GM10266 (cell line): ENCODE measurements at regions not wholly inside any gene's neighbourhood (a gene's known extent, or its start where the extent isn't known, plus 50 kb on each side); places are given as distances from the start of the nearest gene placed in this dataset.

Experiments
- DNase-seq: peaks from one replicate; pipeline ENCODE4 v3.0.0; 2012; ENCODE audit errors: extremely low spot score
- TF ChIP-seq, protein P1 (sequence below): IDR thresholded peaks from 2 replicates; pipeline ENCODE4 v1.5.1; 2012; ENCODE audit warnings: mild to moderate bottlenecking, low read depth; ENCODE audit not compliant: control insufficient read depth, insufficient read depth; ENCODE audit errors: missing control alignments

- no peak for DNase-seq
- TF ChIP-seq, protein P1, sequence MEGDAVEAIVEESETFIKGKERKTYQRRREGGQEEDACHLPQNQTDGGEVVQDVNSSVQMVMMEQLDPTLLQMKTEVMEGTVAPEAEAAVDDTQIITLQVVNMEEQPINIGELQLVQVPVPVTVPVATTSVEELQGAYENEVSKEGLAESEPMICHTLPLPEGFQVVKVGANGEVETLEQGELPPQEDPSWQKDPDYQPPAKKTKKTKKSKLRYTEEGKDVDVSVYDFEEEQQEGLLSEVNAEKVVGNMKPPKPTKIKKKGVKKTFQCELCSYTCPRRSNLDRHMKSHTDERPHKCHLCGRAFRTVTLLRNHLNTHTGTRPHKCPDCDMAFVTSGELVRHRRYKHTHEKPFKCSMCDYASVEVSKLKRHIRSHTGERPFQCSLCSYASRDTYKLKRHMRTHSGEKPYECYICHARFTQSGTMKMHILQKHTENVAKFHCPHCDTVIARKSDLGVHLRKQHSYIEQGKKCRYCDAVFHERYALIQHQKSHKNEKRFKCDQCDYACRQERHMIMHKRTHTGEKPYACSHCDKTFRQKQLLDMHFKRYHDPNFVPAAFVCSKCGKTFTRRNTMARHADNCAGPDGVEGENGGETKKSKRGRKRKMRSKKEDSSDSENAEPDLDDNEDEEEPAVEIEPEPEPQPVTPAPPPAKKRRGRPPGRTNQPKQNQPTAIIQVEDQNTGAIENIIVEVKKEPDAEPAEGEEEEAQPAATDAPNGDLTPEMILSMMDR = no peak
Observed at GRCh38 chr4:35100932-35101331, 1143.4 kb downstream of the ARAP2 start.

DNA sequence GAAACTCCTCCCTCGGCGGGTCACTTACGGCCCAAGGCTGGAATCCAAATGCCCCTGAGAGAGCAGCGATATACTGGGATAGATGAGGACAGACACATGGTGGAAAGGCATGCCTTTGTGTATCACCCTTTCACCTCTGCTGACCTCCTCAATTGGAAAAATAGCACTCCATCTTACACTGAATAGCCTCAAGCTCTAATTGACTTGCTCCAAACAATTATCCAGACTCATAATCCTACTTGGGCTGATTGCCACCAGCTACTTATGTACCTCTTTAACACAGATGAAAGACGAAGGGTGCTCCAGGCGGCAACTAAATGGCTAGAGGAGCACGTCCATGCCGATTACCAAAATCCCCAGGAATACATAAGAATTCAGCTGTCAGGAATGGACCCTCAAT lies 1142.2 kb downstream of the ARAP2 start:
- TF ChIP-seq, protein P1 = no peak
- DNase-seq = no peak

GRCh38 chr4:35105486-35105885 lies 1138.8 kb downstream of the ARAP2 start:
- DNase-seq = no peak

GRCh38 chr4:35106091-35106734 lies 1138.1 kb downstream of the ARAP2 start:
- TF ChIP-seq, protein P1 = no peak
- no peak for DNase-seq

More at GRCh38 chr4:35105486-35105885, 1138.8 kb downstream of the ARAP2 start:
- TF ChIP-seq, protein P1 = no peak

DNA sequence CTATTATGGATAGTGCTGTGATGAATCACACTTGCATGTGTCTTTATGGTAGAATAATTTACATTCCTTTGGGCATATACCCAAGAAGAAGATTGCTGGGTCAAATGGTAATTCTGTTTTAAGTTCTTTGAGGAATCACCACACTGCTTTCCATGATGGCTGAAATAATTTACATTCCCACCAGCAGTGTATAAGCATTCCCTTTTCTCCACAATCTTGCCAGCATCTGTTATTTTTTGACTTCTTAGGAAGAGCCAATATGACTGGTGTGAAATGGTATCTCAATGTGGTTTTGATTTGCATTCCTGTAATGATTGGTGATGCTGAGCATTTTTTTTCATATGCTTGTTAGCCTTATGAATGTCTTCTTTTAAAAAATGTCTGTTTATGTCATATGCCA lies 1120.2 kb downstream of the ARAP2 start:
- DNase-seq = no peak
- TF ChIP-seq, protein P1 = no peak

- DNase-seq = no peak
- TF ChIP-seq, protein P1 = no peak
Observed at GRCh38 chr4:35125995-35126712, 1118.2 kb downstream of the ARAP2 start.

GRCh38 chr4:35138449-35138848 lies 1105.9 kb downstream of the ARAP2 start:
- TF ChIP-seq, protein P1 = no peak
- DNase-seq = no peak
